Neural cell (in vitro differentiated cells): ENCODE measurements at regions not wholly inside any gene's neighbourhood (a gene's known extent, or its start where the extent isn't known, plus 50 kb on each side); places are given as distances from the start of the nearest gene placed in this dataset.

Experiments
- H2AFZ ChIP-seq: fragments of 200-600, 300-800 bp; sonication (generic), shearing (Covaris generic); 2 replicates; pipeline ENCODE4 v1.6.0; 2014; ENCODE audit warnings: low read depth, mild to moderate bottlenecking, antibody characterized with exemption, low read length, moderate library complexity
- H3F3A ChIP-seq: fragments of 200-600 bp; shearing (Covaris generic); 2 replicates; pipeline ENCODE4 v1.6.1; 2016; ENCODE audit warnings: mild to moderate bottlenecking, moderate library complexity, mixed read lengths, antibody characterized with exemption, low read length; ENCODE audit not compliant: insufficient read depth, poor library complexity, severe bottlenecking
- H3K27ac ChIP-seq: fragments of 200-600, 300-800 bp; sonication (generic), shearing (Covaris generic); 2 replicates; pipeline ENCODE4 v1.5.1; 2014; ENCODE audit warnings: mild to moderate bottlenecking, low read length, moderate library complexity
- H3K27me3 ChIP-seq: fragments of 300-800, 200-600 bp; sonication (generic), shearing (Covaris generic); 2 replicates; pipeline ENCODE4 v1.6.0; 2014; ENCODE audit warnings: mild to moderate bottlenecking, low read depth, low read length, moderate library complexity; ENCODE audit not compliant: insufficient read depth
- H3K36me3 ChIP-seq: fragments of 300-800, 200-600 bp; sonication (generic), shearing (Covaris generic); 2 replicates; pipeline ENCODE4 v1.5.1; 2014; ENCODE audit warnings: mild to moderate bottlenecking, antibody characterized with exemption, low read length, moderate library complexity; ENCODE audit not compliant: insufficient read depth
- H3K4me2 ChIP-seq: fragments of 300-800, 200-600 bp; sonication (generic), shearing (Covaris generic); 2 replicates; pipeline ENCODE4 v1.6.0; 2014; ENCODE audit warnings: mild to moderate bottlenecking, low read length
- H3K4me3 ChIP-seq: fragments of 300-800, 200-600 bp; sonication (generic), shearing (Covaris generic); 2 replicates; pipeline ENCODE4 v1.5.1; 2014; ENCODE audit warnings: mild to moderate bottlenecking, low read length, moderate library complexity
- H3K79me2 ChIP-seq: fragments of 200-600 bp; shearing (Covaris generic); replicated peaks from 2 replicates; pipeline ENCODE4 v1.6.0; 2014; ENCODE audit warnings: mild to moderate bottlenecking, low read length, moderate library complexity; ENCODE audit not compliant: insufficient read depth
- H3K9ac ChIP-seq: fragments of 300-800, 200-600 bp; sonication (generic), shearing (Covaris generic); 2 replicates; pipeline ENCODE4 v1.6.1; 2016; ENCODE audit warnings: mild to moderate bottlenecking, low read length, mixed read lengths
- H3K9me2 ChIP-seq: fragments of 200-600 bp; shearing (Covaris generic); 2 replicates; pipeline ENCODE4 v1.6.1; 2016; ENCODE audit warnings: mild to moderate bottlenecking, low read length, mixed read lengths; ENCODE audit not compliant: insufficient read depth
- H3K9me3 ChIP-seq: fragments of 200-600, 300-800 bp; sonication (generic), shearing (Covaris generic); 2 replicates; pipeline ENCODE4 v1.6.1; 2016; ENCODE audit warnings: mild to moderate bottlenecking, mixed run types, low read length, moderate library complexity, mixed read lengths
- H4K20me1 ChIP-seq: fragments of 200-600 bp; shearing (Covaris generic); 2 replicates; pipeline ENCODE4 v1.6.1; 2016; ENCODE audit warnings: mild to moderate bottlenecking, mixed run types; ENCODE audit not compliant: insufficient read depth
- CTCF ChIP-seq: fragments of 450-650 bp; IDR thresholded peaks from 2 replicates; pipeline ENCODE4 v1.5.1; 2014; ENCODE audit warnings: antibody characterized with exemption, mild to moderate bottlenecking, moderate library complexity; ENCODE audit not compliant: poor library complexity, severe bottlenecking
- EP300 ChIP-seq: fragments of 450-650 bp; conservative IDR thresholded peaks from 2 replicates; pipeline ENCODE4 v1.6.1; 2014; ENCODE audit warnings: antibody characterized with exemption, mild to moderate bottlenecking, moderate library complexity; ENCODE audit not compliant: poor library complexity, severe bottlenecking
- EZH2 ChIP-seq: fragments of 200-600, 300-800 bp; shearing (Covaris generic), sonication (generic); IDR thresholded peaks from 2 replicates; pipeline ENCODE4 v1.6.1; 2014; ENCODE audit warnings: antibody characterized with exemption, low read length, borderline replicate concordance, mild to moderate bottlenecking; ENCODE audit not compliant: insufficient read depth, poor library complexity, severe bottlenecking
- MXI1 ChIP-seq: fragments of 450-650 bp; conservative IDR thresholded peaks from 2 replicates; pipeline ENCODE4 v1.6.1; 2014; ENCODE audit warnings: antibody characterized with exemption, mild to moderate bottlenecking; ENCODE audit not compliant: poor library complexity, severe bottlenecking
- POLR2AphosphoS5 ChIP-seq: IDR thresholded peaks from 2 replicates; pipeline ENCODE4 v1.6.1; 2012
- RAD21 ChIP-seq: fragments of 450-650 bp; conservative IDR thresholded peaks from 2 replicates; pipeline ENCODE4 v1.6.1; 2014; ENCODE audit warnings: antibody characterized with exemption, mild to moderate bottlenecking, moderate library complexity
- REST ChIP-seq: IDR thresholded peaks from 2 replicates; pipeline ENCODE4 v1.6.1; 2012; ENCODE audit warnings: borderline replicate concordance
- SMC3 ChIP-seq: fragments of 450-650 bp; conservative IDR thresholded peaks from 2 replicates; pipeline ENCODE4 v1.6.1; 2014; ENCODE audit warnings: antibody characterized with exemption, mild to moderate bottlenecking, moderate library complexity; ENCODE audit not compliant: poor library complexity
- TAF1 ChIP-seq: IDR thresholded peaks from 2 replicates; pipeline ENCODE4 v1.6.1; 2012; ENCODE audit warnings: low read depth

- H3K9me2 ChIP-seq, result no peaks in the 10 kb centered on the region
- TF ChIP-seq TAF1 (no peak), SMC3 (no peak), EP300 (no peak), POLR2AphosphoS5 (no peak)
- H3F3A ChIP-seq, result no peaks in the 10 kb centered on the region
- no peaks in the 10 kb centered on the region for H4K20me1 ChIP-seq
- H3K79me2 ChIP-seq, result no peaks in the 10 kb centered on the region
- H3K27ac ChIP-seq, result no peak overlapping the region
- no peaks in the 10 kb centered on the region for H3K36me3 ChIP-seq
- no peak overlapping the region for H3K4me2 ChIP-seq
- H3K9me3 ChIP-seq, result no peaks in the 10 kb centered on the region
- H3K9ac ChIP-seq, result no peak overlapping the region
- H3K27me3 ChIP-seq, result no peaks in the 10 kb centered on the region
- H2AFZ ChIP-seq, result no peak overlapping the region
- H3K4me3 ChIP-seq, result no peak overlapping the region
Observed at GRCh38 chr15:69591905-69592508, 139.4 kb downstream of the RPLP1 start.

GRCh38 chr15:69592954-69593353, 140.3 kb downstream of the RPLP1 start:
- no peaks in the 10 kb centered on the region for H3K79me2 ChIP-seq

GRCh38 chr15:69593488-69593887, 140.9 kb downstream of the RPLP1 start:
- H3K27ac ChIP-seq, result no peak overlapping the region
- no peaks in the 10 kb centered on the region for H3K79me2 ChIP-seq
- no peak overlapping the region for H3K4me2 ChIP-seq
- no peaks in the 10 kb centered on the region for H3K27me3 ChIP-seq
- no peaks in the 10 kb centered on the region for H3K9me2 ChIP-seq
- TF ChIP-seq EZH2 (no peak), REST (no peak), TAF1 (no peak), EP300 (no peak), CTCF (no peak), RAD21 (no peak), SMC3 (no peak), MXI1 (no peak), POLR2AphosphoS5 (no peak)
- no peaks in the 10 kb centered on the region for H3K36me3 ChIP-seq
- H3K9me3 ChIP-seq, result no peaks in the 10 kb centered on the region
- no peaks in the 10 kb centered on the region for H4K20me1 ChIP-seq
- H3K9ac ChIP-seq, result no peak overlapping the region
- H3K4me3 ChIP-seq, result no peak overlapping the region
- no peak overlapping the region for H2AFZ ChIP-seq
- H3F3A ChIP-seq, result no peaks in the 10 kb centered on the region

More at GRCh38 chr15:69592954-69593353, 140.3 kb downstream of the RPLP1 start:
- TF ChIP-seq MXI1, result no peak
- TF ChIP-seq EZH2, result no peak
- no peak for TF ChIP-seq CTCF
- TF ChIP-seq EP300, result no peak
- TF ChIP-seq TAF1, result no peak
- no peaks in the 10 kb centered on the region for H3K9me2 ChIP-seq
- no peaks in the 10 kb centered on the region for H4K20me1 ChIP-seq
- H3K27me3 ChIP-seq, result no peaks in the 10 kb centered on the region
- no peak overlapping the region for H2AFZ ChIP-seq
- H3K4me3 ChIP-seq, result no peak overlapping the region
- H3K36me3 ChIP-seq, result no peaks in the 10 kb centered on the region
- no peaks in the 10 kb centered on the region for H3K9me3 ChIP-seq
- H3K4me2 ChIP-seq, result no peak overlapping the region
- H3F3A ChIP-seq, result no peaks in the 10 kb centered on the region
- no peak overlapping the region for H3K9ac ChIP-seq
- H3K27ac ChIP-seq, result no peak overlapping the region
